Activated T-cell treated with anti-CD3 and anti-CD28 coated beads, Interleukin-2, amount 50 U/mL, for 24 hours (primary cell): ENCODE measurements at regions not wholly inside any gene's neighbourhood (a gene's known extent, or its start where the extent isn't known, plus 50 kb on each side); places are given as distances from the start of the nearest gene placed in this dataset.

Experiments
- DNase-seq: peaks from one replicate; pipeline ENCODE4 v3.0.0-alpha.2; 2020
- H3K27ac Mint-ChIP-seq: 2 replicates; pipeline ENCODE4 v1.8.0; 2020; ENCODE audit warnings: mild to moderate bottlenecking, mixed read lengths
- H3K27me3 Mint-ChIP-seq: 2 replicates; pipeline ENCODE4 v1.8.0; 2020; ENCODE audit warnings: mixed read lengths
- H3K36me3 Mint-ChIP-seq: 2 replicates; pipeline ENCODE4 v1.8.0; 2020; ENCODE audit warnings: low read depth, mixed read lengths
- H3K4me1 Mint-ChIP-seq: 2 replicates; pipeline ENCODE4 v1.8.0; 2020; ENCODE audit warnings: low read depth, mixed read lengths
- H3K4me3 Mint-ChIP-seq: 2 replicates; pipeline ENCODE4 v1.8.0; 2020; ENCODE audit warnings: mild to moderate bottlenecking, moderate library complexity, mixed read lengths
- H3K9me3 Mint-ChIP-seq: 2 replicates; pipeline ENCODE4 v1.8.0; 2020; ENCODE audit warnings: mixed read lengths

GRCh38 chr3:135759651-135760050 is 205.9 kb upstream of the PPP2R3A start:
- no peak for DNase-seq
- Mint-ChIP-seq H3K9me3 (no peaks in the 10 kb centered on the region), H3K36me3 (no peaks in the 10 kb centered on the region), H3K4me3 (no peak overlapping the region), H3K4me1 (no peaks in the 10 kb centered on the region), H3K27me3 (no peaks in the 10 kb centered on the region), H3K27ac (no peak overlapping the region)

- Mint-ChIP-seq H3K9me3 (peaks cover under 1% of the 10 kb centered on the region), H3K27ac (no peak overlapping the region), H3K4me1 (no peaks in the 10 kb centered on the region)
These were observed 204.9 kb upstream of the PPP2R3A start for GRCh38 chr3:135760581-135760980.

GRCh38 chr3:135762188-135762856 is 203.2 kb upstream of the PPP2R3A start:
- H3K9me3 Mint-ChIP-seq: peaks cover 2% of the 10 kb centered on the region
- no peaks in the 10 kb centered on the region for H3K36me3 Mint-ChIP-seq
- H3K27me3 Mint-ChIP-seq: peaks cover 2% of the 10 kb centered on the region
- no peak overlapping the region for H3K27ac Mint-ChIP-seq
- DNase-seq: no peak
- H3K4me1 Mint-ChIP-seq: no peaks in the 10 kb centered on the region
- H3K4me3 Mint-ChIP-seq: no peak overlapping the region

More at GRCh38 chr3:135760581-135760980, 204.9 kb upstream of the PPP2R3A start:
- no peak for DNase-seq
- no peaks in the 10 kb centered on the region for H3K36me3 Mint-ChIP-seq
- H3K27me3 Mint-ChIP-seq: no peaks in the 10 kb centered on the region
- H3K4me3 Mint-ChIP-seq: no peak overlapping the region

- Mint-ChIP-seq H3K27ac (no peak overlapping the region), H3K27me3 (peaks cover 2% of the 10 kb centered on the region), H3K4me3 (no peak overlapping the region), H3K36me3 (no peaks in the 10 kb centered on the region), H3K9me3 (peaks cover 2% of the 10 kb centered on the region), H3K4me1 (no peaks in the 10 kb centered on the region)
- DNase-seq: no peak
These were observed 199.4 kb upstream of the PPP2R3A start for GRCh38 chr3:135766115-135766514.

- H3K27ac Mint-ChIP-seq: no peak overlapping the region
- H3K9me3 Mint-ChIP-seq: no peaks in the 10 kb centered on the region
- H3K4me1 Mint-ChIP-seq: no peaks in the 10 kb centered on the region
- no peaks in the 10 kb centered on the region for H3K36me3 Mint-ChIP-seq
- H3K4me3 Mint-ChIP-seq: no peak overlapping the region
- DNase-seq: no peak
- H3K27me3 Mint-ChIP-seq: peaks cover 2% of the 10 kb centered on the region
These were observed 193.8 kb upstream of the PPP2R3A start for GRCh38 chr3:135771760-135772159.

GRCh38 chr3:135779024-135779423 is 186.5 kb upstream of the PPP2R3A start:
- Mint-ChIP-seq H3K27me3 (no peaks in the 10 kb centered on the region), H3K9me3 (no peaks in the 10 kb centered on the region), H3K36me3 (no peaks in the 10 kb centered on the region), H3K4me3 (no peak overlapping the region), H3K27ac (no peak overlapping the region), H3K4me1 (no peaks in the 10 kb centered on the region)
- DNase-seq: no peak

DNA sequence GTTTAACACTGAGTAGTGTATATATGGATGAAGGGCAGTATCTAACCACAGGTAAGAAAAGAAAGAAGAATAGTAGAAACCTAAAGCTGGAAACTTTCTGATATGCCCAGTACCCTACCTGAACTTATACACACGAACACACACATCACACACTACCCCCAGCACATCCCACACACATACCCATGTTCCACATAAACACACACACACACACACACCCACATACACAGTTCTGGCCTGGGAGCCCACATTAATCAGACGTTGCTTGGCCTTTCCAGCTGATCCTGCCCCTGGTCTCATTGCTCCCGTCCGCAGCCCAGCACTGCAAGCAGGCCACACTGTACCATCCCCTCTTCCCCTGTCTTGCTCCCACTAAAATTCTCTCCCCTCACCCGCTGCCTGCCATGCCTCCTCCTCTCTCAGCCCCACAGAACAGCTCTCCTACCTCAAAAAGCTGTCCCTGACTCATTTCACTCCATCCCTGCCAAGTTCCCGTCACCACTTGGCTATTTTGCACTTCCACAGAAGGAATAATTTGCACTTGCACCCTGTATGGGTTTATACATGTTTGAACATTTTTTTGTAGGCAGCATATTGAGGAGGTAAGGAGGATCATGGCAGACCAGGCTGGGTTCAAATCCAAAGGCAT is 185.8 kb upstream of the PPP2R3A start:
- DNase-seq: no peak
- Mint-ChIP-seq H3K9me3 (no peaks in the 10 kb centered on the region), H3K4me3 (no peak overlapping the region), H3K36me3 (no peaks in the 10 kb centered on the region), H3K27me3 (no peaks in the 10 kb centered on the region), H3K27ac (no peak overlapping the region), H3K4me1 (no peaks in the 10 kb centered on the region)

GRCh38 chr3:135781026-135781815 is 184.3 kb upstream of the PPP2R3A start:
- Mint-ChIP-seq H3K27me3 (no peaks in the 10 kb centered on the region), H3K9me3 (no peaks in the 10 kb centered on the region), H3K4me1 (no peaks in the 10 kb centered on the region), H3K36me3 (no peaks in the 10 kb centered on the region), H3K4me3 (no peak overlapping the region), H3K27ac (no peak overlapping the region)
- DNase-seq: no peak

GRCh38 chr3:135784557-135784956 is 181.0 kb upstream of the PPP2R3A start:
- Mint-ChIP-seq H3K4me3 (no peak overlapping the region), H3K27ac (no peak overlapping the region), H3K27me3 (no peaks in the 10 kb centered on the region), H3K4me1 (no peaks in the 10 kb centered on the region), H3K36me3 (no peaks in the 10 kb centered on the region), H3K9me3 (no peaks in the 10 kb centered on the region)
- no peak for DNase-seq

DNA sequence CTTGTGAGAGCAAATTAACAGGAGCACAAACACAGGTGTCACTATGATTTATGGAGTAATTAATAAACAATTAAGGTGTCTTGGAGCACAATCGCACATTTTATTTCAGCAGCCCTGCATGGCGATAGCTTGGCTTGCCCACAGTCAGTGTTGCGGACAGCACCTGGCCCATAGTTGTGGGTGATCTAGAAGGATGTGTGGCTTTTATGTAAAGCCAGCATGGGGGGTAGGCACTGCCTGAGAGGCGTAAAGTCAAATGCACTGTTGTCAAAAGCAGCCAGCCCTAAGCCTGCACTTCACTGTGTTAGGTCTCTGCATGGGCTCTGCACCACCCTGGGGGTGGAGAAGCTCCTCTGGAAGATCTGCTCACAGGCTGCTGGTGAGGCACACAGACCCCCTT is 177.4 kb upstream of the PPP2R3A start:
- H3K9me3 Mint-ChIP-seq: peaks cover 3% of the 10 kb centered on the region
- no peaks in the 10 kb centered on the region for H3K27me3 Mint-ChIP-seq
- H3K27ac Mint-ChIP-seq: no peak overlapping the region
- H3K4me1 Mint-ChIP-seq: no peaks in the 10 kb centered on the region
- no peak overlapping the region for H3K4me3 Mint-ChIP-seq
- DNase-seq: no peak
- H3K36me3 Mint-ChIP-seq: no peaks in the 10 kb centered on the region

GRCh38 chr3:135788978-135789377 is 176.6 kb upstream of the PPP2R3A start:
- no peak for DNase-seq
- Mint-ChIP-seq H3K27ac (no peak overlapping the region), H3K4me1 (no peaks in the 10 kb centered on the region), H3K27me3 (no peaks in the 10 kb centered on the region), H3K36me3 (no peaks in the 10 kb centered on the region), H3K9me3 (peaks cover 3% of the 10 kb centered on the region), H3K4me3 (no peak overlapping the region)

- Mint-ChIP-seq H3K36me3 (no peaks in the 10 kb centered on the region), H3K27me3 (no peaks in the 10 kb centered on the region), H3K27ac (no peak overlapping the region), H3K4me3 (no peak overlapping the region), H3K4me1 (no peaks in the 10 kb centered on the region), H3K9me3 (peaks cover 3% of the 10 kb centered on the region)
- no peak for DNase-seq
These were observed 173.4 kb upstream of the PPP2R3A start for GRCh38 chr3:135792174-135792573.

- Mint-ChIP-seq H3K36me3 (no peaks in the 10 kb centered on the region), H3K9me3 (peaks cover 3% of the 10 kb centered on the region), H3K4me1 (no peaks in the 10 kb centered on the region), H3K27me3 (no peaks in the 10 kb centered on the region), H3K27ac (no peak overlapping the region), H3K4me3 (no peak overlapping the region)
- DNase-seq: no peak
These were observed 172.6 kb upstream of the PPP2R3A start for GRCh38 chr3:135792858-135793475.

DNA sequence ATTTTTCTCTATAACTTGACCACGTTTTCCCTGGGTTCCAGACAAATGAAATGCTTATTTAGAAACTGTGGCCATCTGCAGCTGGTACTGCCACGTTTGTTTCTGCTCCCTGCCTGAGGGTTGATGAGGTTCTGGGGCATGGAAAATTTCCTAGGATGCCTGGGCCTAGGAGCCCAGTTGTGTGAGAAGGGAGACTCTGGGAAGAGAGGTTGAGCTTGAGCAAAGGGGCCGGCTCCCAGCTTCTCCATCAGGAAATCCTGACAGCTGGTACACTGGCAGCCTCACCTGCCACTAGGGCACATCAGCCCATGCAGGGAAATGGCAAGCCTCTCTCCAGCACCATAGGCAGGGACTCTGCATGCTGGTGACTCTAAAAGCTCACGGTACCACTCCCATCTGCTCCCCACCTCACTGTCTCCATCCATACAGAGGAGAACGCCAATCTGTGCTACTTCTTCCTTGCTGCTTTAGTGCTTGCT is 165.4 kb upstream of the PPP2R3A start:
- Mint-ChIP-seq H3K27me3 (no peaks in the 10 kb centered on the region), H3K4me3 (no peak overlapping the region), H3K9me3 (no peaks in the 10 kb centered on the region), H3K36me3 (no peaks in the 10 kb centered on the region), H3K27ac (no peak overlapping the region), H3K4me1 (no peaks in the 10 kb centered on the region)
- no peak for DNase-seq
